GM12864 (cell line): ENCODE measurements at regions not wholly inside any gene's neighbourhood (a gene's known extent, or its start where the extent isn't known, plus 50 kb on each side); places are given as distances from the start of the nearest gene placed in this dataset.
"Not testable (repeated sequence)": the region's sequence is repeated elsewhere in the genome, so short reads cannot be mapped to it uniquely, and the experiment has no call there.

Experiments
- DNase-seq: peaks from one replicate; pipeline ENCODE4 v3.0.0-alpha.2; 2011; ENCODE audit warnings: low read depth
- H3K4me3 ChIP-seq: 2 replicates; pipeline ENCODE4 v1.5.1; 2011; ENCODE audit warnings: mild to moderate bottlenecking, low read depth, low read length, control low read depth
- TF ChIP-seq, protein P1 (sequence below): IDR thresholded peaks from 2 replicates; pipeline ENCODE4 v1.5.1; 2011; ENCODE audit warnings: low read depth, mild to moderate bottlenecking, moderate library complexity, low read length, control low read depth, inconsistent platforms; ENCODE audit errors: missing control alignments

DNA sequence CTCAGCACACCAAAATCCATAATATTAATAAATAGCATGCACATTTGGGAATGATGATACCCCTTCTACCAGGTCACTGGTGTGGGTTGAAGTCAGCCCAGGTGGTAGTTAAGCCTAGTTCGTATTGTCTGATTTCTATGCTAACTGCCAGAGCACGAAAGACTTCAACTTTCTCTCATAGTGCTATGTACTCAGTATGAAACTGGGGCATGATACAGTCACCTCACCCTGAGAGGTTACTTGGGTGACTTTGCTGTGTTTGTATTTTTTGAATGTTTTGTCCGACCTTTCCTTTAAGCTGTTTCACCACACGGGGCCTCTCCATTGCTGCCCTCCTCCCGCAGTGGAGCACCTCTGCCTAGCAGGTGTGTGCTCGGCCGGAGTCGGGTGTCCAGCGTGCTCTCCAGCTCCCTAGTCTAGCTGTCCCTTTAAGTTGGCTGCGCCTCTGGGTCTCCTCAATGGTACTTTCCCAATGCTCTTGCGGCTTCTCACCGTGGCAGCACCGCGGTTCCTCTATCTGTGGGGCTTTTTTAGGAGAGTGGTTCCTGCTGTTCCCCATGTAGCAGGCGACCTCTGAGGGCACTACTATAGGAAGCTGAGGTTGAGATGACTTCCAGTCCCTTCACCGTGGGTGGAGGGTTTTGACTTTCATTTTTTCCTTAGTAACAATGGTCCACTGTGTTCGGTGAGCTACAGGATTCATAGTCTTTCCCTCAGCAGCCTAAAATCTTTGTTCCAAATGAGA lies 524.0 kb upstream of the PFKP start:
- no peak overlapping the region for H3K4me3 ChIP-seq
- DNase-seq: no peak
- TF ChIP-seq, protein P1, sequence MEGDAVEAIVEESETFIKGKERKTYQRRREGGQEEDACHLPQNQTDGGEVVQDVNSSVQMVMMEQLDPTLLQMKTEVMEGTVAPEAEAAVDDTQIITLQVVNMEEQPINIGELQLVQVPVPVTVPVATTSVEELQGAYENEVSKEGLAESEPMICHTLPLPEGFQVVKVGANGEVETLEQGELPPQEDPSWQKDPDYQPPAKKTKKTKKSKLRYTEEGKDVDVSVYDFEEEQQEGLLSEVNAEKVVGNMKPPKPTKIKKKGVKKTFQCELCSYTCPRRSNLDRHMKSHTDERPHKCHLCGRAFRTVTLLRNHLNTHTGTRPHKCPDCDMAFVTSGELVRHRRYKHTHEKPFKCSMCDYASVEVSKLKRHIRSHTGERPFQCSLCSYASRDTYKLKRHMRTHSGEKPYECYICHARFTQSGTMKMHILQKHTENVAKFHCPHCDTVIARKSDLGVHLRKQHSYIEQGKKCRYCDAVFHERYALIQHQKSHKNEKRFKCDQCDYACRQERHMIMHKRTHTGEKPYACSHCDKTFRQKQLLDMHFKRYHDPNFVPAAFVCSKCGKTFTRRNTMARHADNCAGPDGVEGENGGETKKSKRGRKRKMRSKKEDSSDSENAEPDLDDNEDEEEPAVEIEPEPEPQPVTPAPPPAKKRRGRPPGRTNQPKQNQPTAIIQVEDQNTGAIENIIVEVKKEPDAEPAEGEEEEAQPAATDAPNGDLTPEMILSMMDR: no peak

DNA sequence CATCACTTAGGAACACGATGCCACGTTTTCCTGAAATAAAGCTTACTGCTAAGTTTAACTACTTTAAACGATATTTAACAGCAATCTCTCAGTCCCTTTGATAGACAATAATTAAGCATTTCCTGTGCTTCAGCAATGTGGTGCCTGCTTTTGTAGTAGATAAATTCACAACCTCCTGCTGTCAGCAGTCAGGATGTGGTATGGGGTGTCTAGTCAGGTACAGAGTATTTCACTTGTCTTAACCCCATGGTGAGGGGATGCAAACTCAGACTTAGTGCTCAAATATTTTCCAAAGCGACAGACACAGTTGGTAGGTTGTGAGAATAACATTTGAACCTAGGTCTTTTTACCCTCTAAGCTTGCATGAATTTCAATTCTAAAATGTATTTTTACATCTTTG lies 526.2 kb upstream of the PFKP start:
- TF ChIP-seq, protein P1: no peak
- H3K4me3 ChIP-seq: no peak overlapping the region
- DNase-seq: no peak

DNA sequence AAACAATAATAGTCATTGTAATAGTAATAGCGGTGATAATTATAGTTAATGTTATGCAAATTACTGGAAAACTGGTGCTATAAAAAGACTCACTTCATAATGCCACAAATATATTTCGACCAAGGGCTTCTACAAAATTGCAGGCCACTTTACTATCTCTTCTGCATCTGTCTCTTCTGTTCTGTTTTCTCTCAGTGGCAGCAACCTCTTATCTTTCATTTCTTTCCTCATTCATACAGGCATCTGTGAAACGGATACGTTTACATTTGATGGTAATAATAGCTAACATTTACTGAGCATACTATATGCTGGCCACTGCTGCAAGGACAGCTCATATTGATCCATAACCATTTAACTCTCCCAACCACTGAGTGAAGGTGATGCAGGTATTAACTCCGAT lies 537.4 kb upstream of the PFKP start:
- TF ChIP-seq, protein P1: no peak
- no peak overlapping the region for H3K4me3 ChIP-seq
- no peak for DNase-seq

DNA sequence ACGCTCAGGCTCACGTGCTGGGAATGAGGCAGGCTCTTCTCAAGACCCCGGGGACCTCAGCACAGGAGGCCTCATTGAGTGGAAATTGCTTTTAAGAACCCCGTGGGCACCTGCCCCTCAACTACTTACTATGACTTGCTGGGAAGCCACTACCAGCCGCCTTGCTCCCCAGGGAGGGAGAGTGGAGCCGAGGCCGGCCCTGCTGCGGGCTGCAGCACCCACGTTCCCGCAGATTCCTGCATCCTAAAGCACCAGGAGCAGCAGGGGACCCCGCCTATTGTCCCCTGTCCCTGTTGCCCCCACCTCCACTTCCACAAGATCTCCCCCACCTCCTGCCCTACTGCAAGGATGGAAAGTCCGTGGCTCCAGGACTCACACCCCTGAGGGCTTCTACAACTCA lies 541.6 kb upstream of the PFKP start:
- H3K4me3 ChIP-seq: no peak overlapping the region
- TF ChIP-seq, protein P1: no peak
- no peak for DNase-seq

DNA sequence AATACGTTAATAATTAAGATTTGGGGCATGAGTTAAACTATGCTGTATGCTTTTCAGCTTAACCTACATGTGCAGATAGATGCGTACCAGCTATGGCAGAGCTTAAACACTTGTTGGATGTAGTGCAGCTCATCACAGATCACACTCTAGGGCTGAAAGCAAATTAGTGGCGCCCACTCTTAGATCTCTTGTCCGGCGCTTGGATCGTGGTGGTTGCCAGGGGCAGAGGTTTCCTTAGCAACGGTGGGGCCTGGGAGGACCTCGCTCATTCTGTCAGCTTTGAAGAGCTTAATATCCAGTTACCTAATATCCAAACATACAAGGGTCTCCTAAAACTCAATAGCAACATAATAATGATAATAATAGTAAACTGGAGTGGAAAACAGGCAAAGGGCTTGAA lies 548.2 kb upstream of the PFKP start:
- TF ChIP-seq, protein P1: no peak
- H3K4me3 ChIP-seq: no peak overlapping the region
- no peak for DNase-seq

DNA sequence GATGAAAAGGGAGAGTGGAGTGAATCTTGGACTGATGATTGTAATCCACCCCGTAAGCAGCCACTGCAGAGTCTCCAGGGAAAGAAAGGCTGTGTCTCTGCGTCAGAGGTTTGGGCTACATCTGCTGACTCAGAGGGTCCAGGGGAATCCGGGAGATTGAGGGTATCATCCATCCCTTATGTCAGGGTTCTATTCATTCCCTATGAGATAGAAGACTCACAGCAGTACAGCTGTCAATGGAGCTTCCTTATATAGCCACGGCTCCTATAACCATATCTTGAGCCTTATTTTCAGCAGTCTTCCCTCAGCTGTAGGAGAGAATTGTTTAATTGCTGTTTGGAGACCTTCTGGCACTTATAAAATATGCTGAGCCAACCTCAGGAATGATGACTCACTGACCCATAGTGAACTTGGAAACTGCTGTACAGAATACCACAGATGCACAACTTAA lies 558.2 kb upstream of the PFKP start:
- TF ChIP-seq, protein P1: no peak
- no peak for DNase-seq
- no peak overlapping the region for H3K4me3 ChIP-seq

DNA sequence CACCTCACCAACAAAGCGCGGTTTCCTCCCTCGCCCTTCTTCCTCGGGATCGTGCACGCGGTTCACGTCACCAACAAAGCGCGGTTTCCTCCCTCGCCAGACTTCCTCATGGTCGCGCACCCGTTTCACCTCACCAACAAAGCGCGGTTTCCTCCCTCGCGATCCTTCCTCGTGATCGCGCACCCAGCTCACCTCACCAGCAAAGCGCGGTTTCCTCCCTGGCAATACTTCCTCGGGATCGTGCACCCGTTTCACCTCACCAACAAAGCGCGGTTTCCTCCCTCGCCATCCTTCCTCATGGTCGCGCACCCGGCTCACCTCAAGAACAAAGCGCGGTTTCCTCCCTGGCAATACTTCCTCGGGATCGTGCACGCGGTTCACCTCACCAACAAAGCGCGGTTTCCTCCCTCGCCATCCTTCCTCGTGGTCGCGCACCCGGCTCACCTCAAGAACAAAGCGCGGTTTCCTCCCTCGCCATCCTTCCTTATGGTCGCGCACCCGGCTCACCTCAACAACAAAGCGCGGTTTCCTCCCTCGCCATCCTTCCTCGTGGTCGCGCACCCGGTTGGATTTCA lies 565.9 kb upstream of the PFKP start:
- not testable (repeated sequence) for DNase-seq, H3K4me3 ChIP-seq
